Mucosa of rectum (tissue), 2 donors: ENCODE measurements at regions not wholly inside any gene's neighbourhood (a gene's known extent, or its start where the extent isn't known, plus 50 kb on each side); places are given as distances from the start of the nearest gene placed in this dataset.

Source experiments
- H3K27ac ChIP-seq, 2 donors: one replicate each; pipeline ENCODE4 v1.7.0; 2013; ENCODE audit warnings: inconsistent platforms in 2 of 2, low read depth in 2 of 2, low read length in 2 of 2
- H3K27me3 ChIP-seq, 2 donors: one replicate each; pipeline ENCODE4 v1.7.0; 2013; ENCODE audit warnings: low read length in 2 of 2; ENCODE audit not compliant: control insufficient read depth in 2 of 2, insufficient read depth in 2 of 2
- H3K36me3 ChIP-seq, 2 donors: one replicate each; pipeline ENCODE4 v1.7.0; 2013; ENCODE audit warnings: low read length in 2 of 2; ENCODE audit not compliant: control insufficient read depth in 2 of 2, insufficient read depth in 2 of 2
- H3K4me1 ChIP-seq, 2 donors: one replicate each; pipeline ENCODE4 v1.7.0; 2013; ENCODE audit warnings: low read length in 2 of 2, mild to moderate bottlenecking in 1 of 2; ENCODE audit not compliant: control insufficient read depth in 2 of 2, insufficient read depth in 2 of 2
- H3K4me3 ChIP-seq, 2 donors: one replicate each; pipeline ENCODE4 v1.7.0; 2013; ENCODE audit warnings: low read length in 2 of 2
- H3K9ac ChIP-seq, 2 donors: one replicate each; pipeline ENCODE4 v1.7.0; 2013; ENCODE audit warnings: low read length in 2 of 2, low read depth in 1 of 2, mild to moderate bottlenecking in 1 of 2
- H3K9me3 ChIP-seq, 2 donors: one replicate each; pipeline ENCODE4 v1.7.0; 2013; ENCODE audit warnings: low read length in 2 of 2; ENCODE audit not compliant: control insufficient read depth in 2 of 2
- donor health status: healthy.
- donor health status: Normal muscosa, but diverticular disease.

- no peaks in the 10 kb centered on the region for H3K27me3 ChIP-seq
- peaks cover 2 to 6% of the 10 kb centered on the region in 2 donors for H3K9me3 ChIP-seq
- no peak overlapping the region for H3K27ac ChIP-seq
- H3K4me3 ChIP-seq = no peak overlapping the region
- no peaks in the 10 kb centered on the region for H3K4me1 ChIP-seq
- no peaks in the 10 kb centered on the region for H3K36me3 ChIP-seq
- no peak overlapping the region for H3K9ac ChIP-seq
Measured at GRCh38 chr4:1488831-1489638, 82.8 kb upstream of the NKX1-1 start.

- no peaks in the 10 kb centered on the region for H3K36me3 ChIP-seq
- no peaks in the 10 kb centered on the region for H3K27me3 ChIP-seq
- no peak overlapping the region for H3K4me3 ChIP-seq
- no peaks in the 10 kb centered on the region for H3K4me1 ChIP-seq
- H3K9ac ChIP-seq = no peak overlapping the region
- peaks cover 2 to 6% of the 10 kb centered on the region in 2 donors for H3K9me3 ChIP-seq
- H3K27ac ChIP-seq = no peak overlapping the region
Measured at GRCh38 chr4:1488357-1488756, 82.1 kb upstream of the NKX1-1 start.

- Histone ChIP-seq H3K27me3 (no peaks in the 10 kb centered on the region), H3K27ac (no peak overlapping the region), H3K9ac (no peak overlapping the region), H3K9me3 (peaks cover 2 to 6% of the 10 kb centered on the region in 2 donors), H3K36me3 (no peaks in the 10 kb centered on the region), H3K4me3 (no peak overlapping the region), H3K4me1 (no peaks in the 10 kb centered on the region)
Measured at GRCh38 chr4:1487761-1488160, 81.5 kb upstream of the NKX1-1 start.

- Histone ChIP-seq H3K9ac (no peak overlapping the region), H3K4me3 (no peak overlapping the region), H3K27me3 (no peaks in the 10 kb centered on the region), H3K36me3 (no peaks in the 10 kb centered on the region), H3K4me1 (no peaks in the 10 kb centered on the region), H3K27ac (no peak overlapping the region), H3K9me3 (peaks cover 2 to 6% of the 10 kb centered on the region in 2 donors)
Measured at GRCh38 chr4:1487106-1487505, 80.9 kb upstream of the NKX1-1 start.

- no peaks in the 10 kb centered on the region for H3K36me3 ChIP-seq
- H3K9ac ChIP-seq = no peak overlapping the region
- no peaks in the 10 kb centered on the region for H3K4me1 ChIP-seq
- H3K4me3 ChIP-seq = no peak overlapping the region
- H3K27me3 ChIP-seq = no peaks in the 10 kb centered on the region
- no peak overlapping the region for H3K27ac ChIP-seq
- H3K9me3 ChIP-seq = peaks cover 2 to 11% of the 10 kb centered on the region in 2 donors
Measured at GRCh38 chr4:1485280-1485679, 79.0 kb upstream of the NKX1-1 start.

- no peak overlapping the region for H3K9ac ChIP-seq
- no peak overlapping the region for H3K27ac ChIP-seq
- H3K27me3 ChIP-seq = no peaks in the 10 kb centered on the region
- H3K4me3 ChIP-seq = no peak overlapping the region
- H3K9me3 ChIP-seq = peaks cover 0 to 9% of the 10 kb centered on the region in 2 donors
- H3K4me1 ChIP-seq = no peaks in the 10 kb centered on the region
- H3K36me3 ChIP-seq = no peaks in the 10 kb centered on the region
Measured at GRCh38 chr4:1480720-1481119, 74.5 kb upstream of the NKX1-1 start.

- Histone ChIP-seq H3K27ac (no peak overlapping the region), H3K9me3 (peaks cover 0 to 7% of the 10 kb centered on the region in 2 donors), H3K9ac (no peak overlapping the region), H3K4me3 (no peak overlapping the region), H3K36me3 (no peaks in the 10 kb centered on the region), H3K27me3 (no peaks in the 10 kb centered on the region), H3K4me1 (no peaks in the 10 kb centered on the region)
Measured at GRCh38 chr4:1479454-1479853, 73.2 kb upstream of the NKX1-1 start.

GRCh38 chr4:1478766-1479355 is 72.6 kb upstream of the NKX1-1 start:
- Histone ChIP-seq H3K4me3 (no peak overlapping the region), H3K36me3 (no peaks in the 10 kb centered on the region), H3K4me1 (no peaks in the 10 kb centered on the region), H3K9me3 (peaks cover 0 to 7% of the 10 kb centered on the region in 2 donors), H3K9ac (no peak overlapping the region), H3K27me3 (no peaks in the 10 kb centered on the region), H3K27ac (no peak overlapping the region)

- Histone ChIP-seq H3K27ac (no peak overlapping the region), H3K9ac (no peak overlapping the region), H3K9me3 (peaks cover 0 to 7% of the 10 kb centered on the region in 2 donors), H3K4me3 (no peak overlapping the region), H3K27me3 (no peaks in the 10 kb centered on the region), H3K36me3 (no peaks in the 10 kb centered on the region), H3K4me1 (no peaks in the 10 kb centered on the region)
Measured at GRCh38 chr4:1477045-1477840, 71.0 kb upstream of the NKX1-1 start.

- H3K9me3 ChIP-seq = peaks cover 0 to 7% of the 10 kb centered on the region in 2 donors
- H3K27me3 ChIP-seq = no peaks in the 10 kb centered on the region
- H3K4me1 ChIP-seq = no peaks in the 10 kb centered on the region
- H3K9ac ChIP-seq = no peak overlapping the region
- H3K36me3 ChIP-seq = no peaks in the 10 kb centered on the region
- H3K27ac ChIP-seq = no peak overlapping the region
- H3K4me3 ChIP-seq = no peak overlapping the region
Measured at GRCh38 chr4:1476140-1476513, 69.9 kb upstream of the NKX1-1 start.
